Upper lobe of left lung (tissue), 6 donors: ENCODE measurements at regions not wholly inside any gene's neighbourhood (a gene's known extent, or its start where the extent isn't known, plus 50 kb on each side); places are given as distances from the start of the nearest gene placed in this dataset.
"Not testable (repeated sequence)": the region's sequence is repeated elsewhere in the genome, so short reads cannot be mapped to it uniquely, and the experiment has no call there.

Experiments
- ATAC-seq, 2 donors: fragments of 200-7000 bp; cut with Tn5 transposase; one replicate each; pipeline ENCODE4 v1.9.1; 2022; ENCODE audit warnings: mild to moderate bottlenecking in 2 of 2, moderate library complexity in 2 of 2; ENCODE audit not compliant: low FRiP score in 2 of 2
- DNase-seq, 2 donors: peaks; one replicate each; pipeline ENCODE4 v3.0.0-alpha.2; 2019 to 2020
- H3K27ac ChIP-seq, 4 donors: fragments of 200-600 bp; sonication (generic); one replicate each; pipeline ENCODE4 v1.5.1; 2016 to 2019
- H3K27me3 ChIP-seq, 4 donors: fragments of 200-600 bp; sonication (generic); one replicate each; pipeline ENCODE4 v1.5.1; 2017 to 2019
- H3K36me3 ChIP-seq, 4 donors: fragments of 200-600 bp; sonication (generic); one replicate each; pipeline ENCODE4 v1.5.1; 2016 to 2019
- H3K4me1 ChIP-seq, 4 donors: fragments of 200-600 bp; sonication (generic); one replicate each; pipeline ENCODE4 v1.5.1; 2018 to 2019
- H3K4me3 ChIP-seq, 4 donors: fragments of 200-600 bp; sonication (generic); one replicate each; pipeline ENCODE4 v1.5.1; 2017 to 2019; ENCODE audit warnings: mild to moderate bottlenecking in 2 of 4, moderate library complexity in 1 of 4
- H3K9me3 ChIP-seq, 4 donors: fragments of 200-600 bp; sonication (generic); one replicate each; pipeline ENCODE4 v1.5.1; 2018 to 2019
- EP300 ChIP-seq, 4 donors: sonication (generic); formaldehyde crosslinking; IDR thresholded peaks; one replicate each; pipeline ENCODE4 v1.5.1; 2017; ENCODE audit warnings: antibody characterized with exemption in 4 of 4, control low read depth in 2 of 4
- POLR2A ChIP-seq, 4 donors: fragments of 450-650 bp; IDR thresholded peaks; one replicate each; pipeline ENCODE4 v1.5.1; 2016 to 2017; ENCODE audit warnings: antibody characterized with exemption in 4 of 4, mild to moderate bottlenecking in 2 of 4
- POLR2AphosphoS5 ChIP-seq, 2 donors: sonication (generic); formaldehyde crosslinking; IDR thresholded peaks; one replicate each; pipeline ENCODE4 v1.5.1; 2017; ENCODE audit warnings: antibody characterized with exemption in 2 of 2
- WGBS, 2 donors: methylation state at CpG; one replicate each; pipeline ENCODE4 v1.1.5; 2017 to 2018; 5-methylcytosine and 5-hydroxymethylcytosine counted together
- small RNA-seq, 4 donors: library from RNA; depleted of rRNA; stranded (forward); fragments of <200 nt; gene quantifications; one replicate each; pipeline ENCODE3, GENCODE V24; 2016
- TF ChIP-seq, protein P1 (sequence below), 6 experiments: fragments of 450-650 bp in 4 of 6; fragments of 200-600 bp in 2 of 6; sonication (generic) in 2 of 6; IDR thresholded peaks; one replicate each; pipeline ENCODE4 v1.5.1; 2016 to 2019; ENCODE audit warnings: antibody characterized with exemption in 6 of 6
- donor health status: DM: no; HTN: no; CAD: no; lungs with moderate emphysema.
- donor health status: DM: no; HTN: yes; CAD: no; lungs with severe emphysema.

DNA sequence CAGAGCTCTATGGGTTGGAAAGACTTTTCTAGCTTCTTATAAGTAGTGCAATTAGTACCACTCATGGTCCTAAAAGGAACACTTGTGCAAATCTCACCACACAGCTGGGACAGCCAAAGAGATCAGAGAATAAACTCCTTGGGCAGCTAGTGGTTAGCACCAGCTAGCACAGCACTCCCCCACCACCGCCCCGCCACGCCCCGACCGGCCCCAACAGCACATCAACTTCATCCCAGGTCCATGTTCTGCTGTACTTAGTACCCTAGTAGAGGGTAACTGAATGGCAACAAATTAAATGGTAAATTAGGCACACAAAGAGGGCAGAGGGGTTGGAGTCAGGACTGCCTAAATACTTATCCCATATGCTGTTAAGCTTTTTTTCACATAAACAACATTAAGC lies 118.3 kb upstream of the NPAP1 start:
- not testable (repeated sequence) for H3K36me3 ChIP-seq, H3K27me3 ChIP-seq, H3K27ac ChIP-seq, H3K4me1 ChIP-seq, H3K4me3 ChIP-seq, H3K9me3 ChIP-seq, ATAC-seq
- peak in 1 of 2 donors; percentile 55 for DNase-seq
- 80% methylated on average over 5 of the region's 5 CpGs for WGBS, 2 donors

DNA sequence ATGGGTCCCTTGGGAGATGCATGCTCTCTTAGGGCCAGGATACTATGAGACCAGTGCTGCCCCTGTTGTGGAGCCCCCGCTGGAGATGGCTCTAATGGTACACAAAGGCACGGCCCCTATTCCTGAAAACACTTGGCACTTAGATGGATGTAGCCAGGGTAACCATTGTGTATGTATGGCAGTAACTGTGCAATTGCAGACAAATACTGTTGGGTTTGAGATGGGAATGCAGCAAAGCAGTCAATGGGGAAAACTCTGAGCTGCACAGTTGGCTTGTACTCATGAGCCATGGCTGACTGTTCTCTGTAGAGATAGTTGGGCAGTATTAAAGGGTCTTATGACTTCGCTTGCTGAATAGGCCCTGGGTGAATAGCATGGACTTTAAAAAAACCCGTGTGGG lies 67.9 kb upstream of the NPAP1 start:
- H3K4me3 ChIP-seq: no peak overlapping the region
- no peaks in the 10 kb centered on the region for H3K4me1 ChIP-seq
- 62 to 83% methylated on average over 4 of the region's 4 CpGs for WGBS, 2 donors
- DNase-seq (no peak), ATAC-seq (no peak)
- H3K9me3 ChIP-seq: no peaks in the 10 kb centered on the region
- TF ChIP-seq POLR2AphosphoS5 (IDR thresholded peaks at IDR 0.05): no peak
- no peak for TF ChIP-seq POLR2A (IDR thresholded peaks at IDR 0.05)
- no peak for TF ChIP-seq EP300 (IDR thresholded peaks at IDR 0.05)
- TF ChIP-seq, protein P1, sequence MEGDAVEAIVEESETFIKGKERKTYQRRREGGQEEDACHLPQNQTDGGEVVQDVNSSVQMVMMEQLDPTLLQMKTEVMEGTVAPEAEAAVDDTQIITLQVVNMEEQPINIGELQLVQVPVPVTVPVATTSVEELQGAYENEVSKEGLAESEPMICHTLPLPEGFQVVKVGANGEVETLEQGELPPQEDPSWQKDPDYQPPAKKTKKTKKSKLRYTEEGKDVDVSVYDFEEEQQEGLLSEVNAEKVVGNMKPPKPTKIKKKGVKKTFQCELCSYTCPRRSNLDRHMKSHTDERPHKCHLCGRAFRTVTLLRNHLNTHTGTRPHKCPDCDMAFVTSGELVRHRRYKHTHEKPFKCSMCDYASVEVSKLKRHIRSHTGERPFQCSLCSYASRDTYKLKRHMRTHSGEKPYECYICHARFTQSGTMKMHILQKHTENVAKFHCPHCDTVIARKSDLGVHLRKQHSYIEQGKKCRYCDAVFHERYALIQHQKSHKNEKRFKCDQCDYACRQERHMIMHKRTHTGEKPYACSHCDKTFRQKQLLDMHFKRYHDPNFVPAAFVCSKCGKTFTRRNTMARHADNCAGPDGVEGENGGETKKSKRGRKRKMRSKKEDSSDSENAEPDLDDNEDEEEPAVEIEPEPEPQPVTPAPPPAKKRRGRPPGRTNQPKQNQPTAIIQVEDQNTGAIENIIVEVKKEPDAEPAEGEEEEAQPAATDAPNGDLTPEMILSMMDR (IDR thresholded peaks at IDR 0.05): no peak
- H3K36me3 ChIP-seq: no peaks in the 10 kb centered on the region
- H3K27ac ChIP-seq: no peak overlapping the region
- no peaks in the 10 kb centered on the region for H3K27me3 ChIP-seq

DNA sequence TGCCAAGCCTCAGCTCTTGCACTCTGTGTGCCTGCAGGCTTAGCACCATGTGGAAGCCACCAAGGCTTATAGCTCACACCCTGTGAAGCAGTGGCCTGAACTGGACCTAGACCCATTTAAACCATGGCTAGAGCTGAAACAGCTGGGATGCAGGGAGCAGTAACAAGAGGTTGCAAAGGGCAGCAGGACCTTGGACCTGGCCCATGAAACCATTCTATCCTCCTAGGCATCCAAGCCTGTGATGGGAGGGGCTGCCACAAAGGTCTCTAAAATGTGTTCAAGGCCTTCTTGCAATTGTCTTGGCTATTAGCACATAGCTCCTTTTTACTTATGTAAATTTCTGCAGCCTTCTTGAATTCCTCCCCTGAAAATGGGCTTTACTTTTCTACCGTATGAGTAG lies 57.9 kb upstream of the NPAP1 start:
- H3K4me3 ChIP-seq: no peak overlapping the region
- no peak for DNase-seq
- H3K4me1 ChIP-seq: no peaks in the 10 kb centered on the region
- ATAC-seq: no peak
- H3K9me3 ChIP-seq: peaks cover 0 to 10% (median 4%) of the 10 kb centered on the region in 4 donors
- no peaks in the 10 kb centered on the region for H3K27me3 ChIP-seq
- no peaks in the 10 kb centered on the region for H3K36me3 ChIP-seq
- no peak for TF ChIP-seq POLR2A (IDR thresholded peaks at IDR 0.05)
- TF ChIP-seq, protein P1 (IDR thresholded peaks at IDR 0.05): no peak
- TF ChIP-seq EP300 (IDR thresholded peaks at IDR 0.05): no peak
- no peak for TF ChIP-seq POLR2AphosphoS5 (IDR thresholded peaks at IDR 0.05)
- 0 to 50% methylated on average over 1 of the region's 1 CpG for WGBS, 2 donors
- H3K27ac ChIP-seq: no peak overlapping the region

DNA sequence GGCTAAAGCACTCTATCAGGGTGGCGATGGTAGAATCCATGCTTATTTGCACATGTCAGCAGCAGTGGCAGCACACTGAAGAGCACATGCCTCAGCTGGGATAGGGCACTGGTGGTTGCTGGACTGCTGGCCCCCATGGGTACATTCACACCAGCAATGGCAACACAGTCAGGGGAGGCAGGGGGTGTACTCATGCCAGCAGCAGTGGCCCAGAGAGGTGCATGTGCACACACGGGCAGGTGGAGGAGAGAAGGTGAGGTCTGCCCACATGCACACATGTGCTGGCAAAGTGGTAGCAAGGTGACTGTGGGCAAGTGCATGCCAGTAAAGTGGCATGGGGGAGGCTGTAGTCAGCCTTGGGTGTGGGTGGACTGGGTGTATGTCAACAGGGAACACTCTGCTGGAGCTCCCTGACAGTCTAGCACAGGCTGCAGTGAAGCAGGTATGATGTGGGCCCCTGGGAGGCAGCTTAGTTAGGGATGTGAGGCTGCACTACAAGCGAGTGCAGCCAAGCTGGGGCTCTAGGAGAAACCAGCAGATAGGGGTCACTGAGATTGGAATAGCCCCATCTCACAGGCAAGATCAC lies 53.9 kb upstream of the NPAP1 start:
- H3K4me3 ChIP-seq: no peak overlapping the region
- peaks cover 0 to 15% (median 4%) of the 10 kb centered on the region in 4 donors for H3K9me3 ChIP-seq
- DNase-seq: peak in 1 of 2 donors; percentile 11
- no peak overlapping the region for H3K27ac ChIP-seq
- no peaks in the 10 kb centered on the region for H3K36me3 ChIP-seq
- no peak for ATAC-seq
- H3K27me3 ChIP-seq: no peaks in the 10 kb centered on the region
- H3K4me1 ChIP-seq: no peaks in the 10 kb centered on the region
- TF ChIP-seq, protein P1 (IDR thresholded peaks at IDR 0.05): no peak
- TF ChIP-seq EP300 (IDR thresholded peaks at IDR 0.05) (no peak), POLR2AphosphoS5 (IDR thresholded peaks at IDR 0.05) (no peak), POLR2A (IDR thresholded peaks at IDR 0.05) (no peak)
- 66 to 79% methylated on average over 2 to 3 of the region's 3 CpGs for WGBS, 2 donors

Small RNAs in the stretch of these regions (small RNA-seq; reads per million reads assigned to genes)
- 0 reads per million in 4 donors for gene RNU6-741P
